ENCODE measurements at regions not wholly inside any gene's neighbourhood (a gene's known extent, or its start where the extent isn't known, plus 50 kb on each side); places are given as distances from the start of the nearest gene placed in this dataset.

DNA sequence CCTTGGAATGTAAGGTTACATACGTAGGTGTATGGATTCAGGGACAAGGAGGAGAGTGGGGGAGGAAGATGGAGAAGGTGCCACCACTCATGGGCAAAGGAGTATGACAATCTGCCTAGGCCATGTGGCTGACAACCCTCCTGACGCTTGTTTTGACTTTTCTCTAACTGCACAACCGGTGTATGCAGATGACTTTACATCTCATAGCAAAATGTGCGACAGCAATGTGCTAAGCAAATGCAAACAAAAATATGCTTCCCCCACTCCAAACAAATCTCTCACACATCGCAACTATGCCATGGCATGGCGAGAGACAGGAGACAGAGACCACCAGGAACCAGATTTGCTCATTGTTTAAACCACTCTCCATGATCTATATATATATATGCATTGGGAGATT lies 191.8 kb downstream of the BLID start:
- Histone ChIP-seq H3K79me2 (ENCODE audit: insufficient read depth) (no peaks in the 10 kb centered on the region), H3K27me3 (ENCODE audit: insufficient read depth) (no peaks in the 10 kb centered on the region), H2AFZ (ENCODE audit: low read depth) (no peak overlapping the region), H3K4me2 (no peak overlapping the region), H3K4me3 (ENCODE audit: low read depth in 2 of 2, low read length in 1 of 2) (no peak overlapping the region), H3K9me2 (no peaks in the 10 kb centered on the region), H3K36me3 (replicated peaks in 1 of 2; ENCODE audit: control insufficient read depth in 1 of 2, insufficient read depth in 2 of 2, low read length in 1 of 2) (no peaks in the 10 kb centered on the region), H3K4me1 (ENCODE audit: control insufficient read depth in 1 of 2, insufficient read depth in 2 of 2, low read depth in 1 of 2, low read length in 1 of 2) (peaks cover 7 to 10% of the 10 kb centered on the region in 2 experiments), H3K27ac (ENCODE audit: low read depth in 2 of 2, low read length in 1 of 2) (no peak overlapping the region), H3K9me3 (no peaks in the 10 kb centered on the region), H4K20me1 (ENCODE audit: insufficient read depth) (no peaks in the 10 kb centered on the region), H3K9ac (no peak overlapping the region), H3F3A (replicated peaks; ENCODE audit: insufficient read depth) (no peaks in the 10 kb centered on the region)
- POLR2A ChIA-PET = no interaction called here
- TF ChIP-seq RXRA (IDR thresholded peaks at IDR 0.05; ENCODE audit: borderline replicate concordance, low read depth) (no peak), IRF3 (IDR thresholded peaks at IDR 0.05; ENCODE audit: low read depth, low read length) (no peak), FOXM1 (IDR thresholded peaks at IDR 0.05; ENCODE audit: low read depth) (no peak), CHD2 (IDR thresholded peaks at IDR 0.05; ENCODE audit: low read length, partially characterized antibody) (no peak), SIN3A (IDR thresholded peaks at IDR 0.05; ENCODE audit: borderline replicate concordance, low read depth, low read length) (no peak), JUND (IDR thresholded peaks at IDR 0.05) (no peak), TAF1 (IDR thresholded peaks at IDR 0.05; ENCODE audit: borderline replicate concordance, low read depth, low read length) (no peak), YY1 (IDR thresholded peaks at IDR 0.05; ENCODE audit: low read depth) (no peak), RAD21 (IDR thresholded peaks at IDR 0.05; ENCODE audit: low read length) (no peak), GABPA (IDR thresholded peaks at IDR 0.05; ENCODE audit: low read depth) (no peak), MXI1 (IDR thresholded peaks at IDR 0.05; ENCODE audit: low read depth, low read length) (no peak), TEAD4 (IDR thresholded peaks at IDR 0.05; ENCODE audit: borderline replicate concordance, insufficient read depth) (no peak), SMC3 (IDR thresholded peaks at IDR 0.05; ENCODE audit: low read depth, low read length) (no peak), FOSL2 (IDR thresholded peaks at IDR 0.05; ENCODE audit: borderline replicate concordance, low read depth) (no peak), RFX5 (IDR thresholded peaks at IDR 0.05; ENCODE audit: low read length) (no peak), NRF1 (IDR thresholded peaks at IDR 0.05; ENCODE audit: low read depth, low read length) (no peak)
- TF ChIP-seq, protein P1, sequence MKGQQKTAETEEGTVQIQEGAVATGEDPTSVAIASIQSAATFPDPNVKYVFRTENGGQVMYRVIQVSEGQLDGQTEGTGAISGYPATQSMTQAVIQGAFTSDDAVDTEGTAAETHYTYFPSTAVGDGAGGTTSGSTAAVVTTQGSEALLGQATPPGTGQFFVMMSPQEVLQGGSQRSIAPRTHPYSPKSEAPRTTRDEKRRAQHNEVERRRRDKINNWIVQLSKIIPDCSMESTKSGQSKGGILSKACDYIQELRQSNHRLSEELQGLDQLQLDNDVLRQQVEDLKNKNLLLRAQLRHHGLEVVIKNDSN (IDR thresholded peaks at IDR 0.05; ENCODE audit: borderline replicate concordance, low read depth) = no peak
- TF ChIP-seq, protein P2, sequence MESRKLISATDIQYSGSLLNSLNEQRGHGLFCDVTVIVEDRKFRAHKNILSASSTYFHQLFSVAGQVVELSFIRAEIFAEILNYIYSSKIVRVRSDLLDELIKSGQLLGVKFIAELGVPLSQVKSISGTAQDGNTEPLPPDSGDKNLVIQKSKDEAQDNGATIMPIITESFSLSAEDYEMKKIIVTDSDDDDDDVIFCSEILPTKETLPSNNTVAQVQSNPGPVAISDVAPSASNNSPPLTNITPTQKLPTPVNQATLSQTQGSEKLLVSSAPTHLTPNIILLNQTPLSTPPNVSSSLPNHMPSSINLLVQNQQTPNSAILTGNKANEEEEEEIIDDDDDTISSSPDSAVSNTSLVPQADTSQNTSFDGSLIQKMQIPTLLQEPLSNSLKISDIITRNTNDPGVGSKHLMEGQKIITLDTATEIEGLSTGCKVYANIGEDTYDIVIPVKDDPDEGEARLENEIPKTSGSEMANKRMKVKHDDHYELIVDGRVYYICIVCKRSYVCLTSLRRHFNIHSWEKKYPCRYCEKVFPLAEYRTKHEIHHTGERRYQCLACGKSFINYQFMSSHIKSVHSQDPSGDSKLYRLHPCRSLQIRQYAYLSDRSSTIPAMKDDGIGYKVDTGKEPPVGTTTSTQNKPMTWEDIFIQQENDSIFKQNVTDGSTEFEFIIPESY (IDR thresholded peaks at IDR 0.05; ENCODE audit: borderline replicate concordance, low read depth) = no peak
- TF ChIP-seq, protein P3, sequence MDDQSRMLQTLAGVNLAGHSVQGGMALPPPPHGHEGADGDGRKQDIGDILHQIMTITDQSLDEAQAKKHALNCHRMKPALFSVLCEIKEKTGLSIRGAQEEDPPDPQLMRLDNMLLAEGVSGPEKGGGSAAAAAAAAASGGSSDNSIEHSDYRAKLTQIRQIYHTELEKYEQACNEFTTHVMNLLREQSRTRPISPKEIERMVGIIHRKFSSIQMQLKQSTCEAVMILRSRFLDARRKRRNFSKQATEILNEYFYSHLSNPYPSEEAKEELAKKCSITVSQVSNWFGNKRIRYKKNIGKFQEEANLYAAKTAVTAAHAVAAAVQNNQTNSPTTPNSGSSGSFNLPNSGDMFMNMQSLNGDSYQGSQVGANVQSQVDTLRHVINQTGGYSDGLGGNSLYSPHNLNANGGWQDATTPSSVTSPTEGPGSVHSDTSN (IDR thresholded peaks at IDR 0.05) = no peak
- no peak for DNase-seq
- CTCF ChIA-PET = no interaction called here
- WGBS (ENCODE audit: low lambda C conversion rate) = 86% methylated on average over 5 of the region's 6 CpGs
